ENCODE measurements at regions not wholly inside any gene's neighbourhood (a gene's known extent, or its start where the extent isn't known, plus 50 kb on each side); places are given as distances from the start of the nearest gene placed in this dataset.

- no peaks in the 10 kb centered on the region for H3K79me1 ChIP-seq (ENCODE audit: low read depth, low read length)
- no peak overlapping the region for H3K18ac ChIP-seq (ENCODE audit: extremely low read depth, low read length)
- ChIA-PET POLR2A (ENCODE audit: partially characterized antibody) (no interaction called here), CTCF (ENCODE audit: partially characterized antibody) (interaction anchor here (1.0 kb wide), 1 partner anchor 22 kb away, joined by 3 read pairs; no protein-coding TSS in a partner anchor)
- DNase-seq (ENCODE audit: low read depth in 1 of 2, low spot score in 2 of 2) (no peak), FAIRE-seq (no peak)
- H4K20me1 ChIP-seq (replicated peaks in 1 of 2; ENCODE audit: control insufficient read depth in 1 of 2, insufficient read depth in 2 of 2, low read length in 2 of 2) = no peaks in the 10 kb centered on the region
- H2AK5ac ChIP-seq (ENCODE audit: low read depth, low read length) = no peak overlapping the region
- no peak overlapping the region for H3K27ac ChIP-seq (ENCODE audit: low read depth, low read length)
- H3K4me2 ChIP-seq (ENCODE audit: insufficient read depth in 1 of 2, low read depth in 2 of 2, low read length in 2 of 2) = no peak overlapping the region
- H2BK15ac ChIP-seq (ENCODE audit: low read length) = no peak overlapping the region
- no peak overlapping the region for H4K8ac ChIP-seq (ENCODE audit: extremely low read depth, insufficient read depth, low read length)
- H3K4me1 ChIP-seq (replicated peaks in 1 of 4; ENCODE audit: control insufficient read depth in 3 of 4, insufficient read depth in 4 of 4, low read length in 3 of 4) = no peaks in the 10 kb centered on the region
- H3K9ac ChIP-seq (replicated peaks in 1 of 4; ENCODE audit: extremely low read depth in 1 of 4, low read depth in 3 of 4, low read length in 3 of 4) = no peak overlapping the region
- H2BK20ac ChIP-seq (ENCODE audit: low read length) = no peak overlapping the region
- H3K36me3 ChIP-seq (ENCODE audit: control insufficient read depth in 2 of 4, insufficient read depth in 4 of 4, low read length in 3 of 4) = no peaks in the 10 kb centered on the region
- WGBS, 2 experiments (ENCODE audit: extremely low coverage in 1 of 2, insufficient coverage in 1 of 2, insufficient read length in 1 of 2, insufficient replicate concordance in 2 of 2, low coverage in 1 of 2, low lambda C conversion rate in 2 of 2, missing lambda C conversion rate in 1 of 2) = 84% methylated on average over 1 of the region's 1 CpG; no CpG with 5 or more reads in 1 of the 2 experiments
- H2BK5ac ChIP-seq (ENCODE audit: low read depth, low read length) = no peak overlapping the region
- no peak overlapping the region for H3K4me3 ChIP-seq (ENCODE audit: extremely low read depth in 1 of 4, insufficient read depth in 2 of 4, low read depth in 3 of 4, low read length in 4 of 4)
- H2BK120ac ChIP-seq (replicated peaks; ENCODE audit: low read depth, low read length) = no peak overlapping the region
- no peak overlapping the region for H3K23ac ChIP-seq (ENCODE audit: insufficient read length)
- no peak overlapping the region for H3K4ac ChIP-seq (replicated peaks; ENCODE audit: insufficient read length, low read depth, low read length)
- no peaks in the 10 kb centered on the region for H3K27me3 ChIP-seq (replicated peaks in 1 of 4; ENCODE audit: control insufficient read depth in 3 of 4, extremely low read depth in 1 of 4, insufficient read depth in 3 of 4, low read length in 3 of 4)
- no peaks in the 10 kb centered on the region for H3K9me3 ChIP-seq (ENCODE audit: insufficient read depth in 2 of 2, low read depth in 1 of 2, low read length in 1 of 2)
- H4K5ac ChIP-seq (ENCODE audit: insufficient read length, low read depth, low read length) = no peak overlapping the region
- no peak overlapping the region for H2BK12ac ChIP-seq (ENCODE audit: low read depth, low read length)
- no peak overlapping the region for H4K91ac ChIP-seq (replicated peaks; ENCODE audit: insufficient read length, low read length)
- H3K14ac ChIP-seq (ENCODE audit: insufficient read length) = no peak overlapping the region
- H3K79me2 ChIP-seq (ENCODE audit: control insufficient read depth in 1 of 2, insufficient read depth in 2 of 2, low read length in 2 of 2) = no peaks in the 10 kb centered on the region
- no peaks in the 10 kb centered on the region for H3K23me2 ChIP-seq (ENCODE audit: low read depth, low read length)
- no peak overlapping the region for H2AFZ ChIP-seq (ENCODE audit: low read length)
- H3K56ac ChIP-seq (replicated peaks; ENCODE audit: insufficient read length, low read depth, low read length) = no peak overlapping the region
- TF ChIP-seq SAP30 (IDR thresholded peaks at IDR 0.05; ENCODE audit: insufficient read depth, insufficient replicate concordance, low read length) (no peak), TEAD4 (IDR thresholded peaks at IDR 0.05; ENCODE audit: low read depth, low read length) (no peak), BCL11A (IDR thresholded peaks at IDR 0.05; ENCODE audit: low read depth in 2 of 2, low read length in 2 of 2) (no peak), KDM5A (IDR thresholded peaks at IDR 0.05; ENCODE audit: low read length) (no peak), EGR1 (IDR thresholded peaks at IDR 0.05; ENCODE audit: borderline replicate concordance, low read depth, low read length) (no peak), TCF12 (IDR thresholded peaks at IDR 0.05; ENCODE audit: low read depth, low read length) (no peak), RNF2 (IDR thresholded peaks at IDR 0.05; ENCODE audit: borderline replicate concordance, low read depth, low read length, missing control alignments, poor library complexity, severe bottlenecking) (no peak), YY1 (IDR thresholded peaks at IDR 0.05; ENCODE audit: low read depth, low read length) (no peak), ATF2 (IDR thresholded peaks at IDR 0.05; ENCODE audit: low read length) (no peak), SP4 (IDR thresholded peaks at IDR 0.05; ENCODE audit: low read length) (no peak), NANOG (IDR thresholded peaks at IDR 0.05; ENCODE audit: insufficient read depth, low read depth, low read length, poor library complexity, severe bottlenecking) (no peak), RFX5 (IDR thresholded peaks at IDR 0.05; ENCODE audit: borderline replicate concordance, low read depth, low read length) (no peak), SIX5 (IDR thresholded peaks at IDR 0.05; ENCODE audit: low read depth, low read length) (no peak)
These were observed 244.1 kb upstream of the TBL1XR1 start for GRCh38 chr3:177441276-177441812.
